ENCODE measurements at regions not wholly inside any gene's neighbourhood (a gene's known extent, or its start where the extent isn't known, plus 50 kb on each side); places are given as distances from the start of the nearest gene placed in this dataset.

- Histone ChIP-seq H3K9me2 (ENCODE audit: insufficient read depth) (no peaks in the 10 kb centered on the region), H2AFZ (no peak overlapping the region), H3K79me2 (ENCODE audit: insufficient read depth) (no peaks in the 10 kb centered on the region), H3K9ac (no peak overlapping the region), H3F3A (ENCODE audit: insufficient read depth) (no peaks in the 10 kb centered on the region), H3K27me3 (replicated peaks; ENCODE audit: insufficient read depth) (no peaks in the 10 kb centered on the region), H3K4me2 (ENCODE audit: unreplicated experiment) (no peak overlapping the region), H3K4me1 (ENCODE audit: insufficient read depth) (no peaks in the 10 kb centered on the region), H3K36me3 (ENCODE audit: low read depth) (no peaks in the 10 kb centered on the region), H4K20me1 (ENCODE audit: insufficient read depth) (no peaks in the 10 kb centered on the region), H3K27ac (no peak overlapping the region), H3K4me3 (no peak overlapping the region), H3K9me3 (ENCODE audit: low read depth) (no peaks in the 10 kb centered on the region)
- TF ChIP-seq EZH2phosphoT487 (IDR thresholded peaks at IDR 0.05; ENCODE audit: insufficient read depth, low read depth) (no peak), EZH2 (IDR thresholded peaks at IDR 0.05; ENCODE audit: insufficient read depth, poor library complexity, severe bottlenecking) (no peak)
- in situ Hi-C loops (cut with MboI), result no loop called here
- 26% methylated on average over 9 of the region's 9 CpGs for WGBS, 2 experiments (ENCODE audit: low coverage in 1 of 2, low lambda C conversion rate in 2 of 2, missing lambda C conversion rate in 2 of 2)
- no peak for DNase-seq
Measured at GRCh38 chr22:47621253-47621652, 858.8 kb downstream of the TBC1D22A start.

GRCh38 chr22:47620391-47620790 is 857.9 kb downstream of the TBC1D22A start:
- Histone ChIP-seq H3K9ac (no peak overlapping the region), H3K4me1 (ENCODE audit: insufficient read depth) (no peaks in the 10 kb centered on the region), H3K36me3 (ENCODE audit: low read depth) (no peaks in the 10 kb centered on the region), H2AFZ (no peak overlapping the region), H3K27me3 (replicated peaks; ENCODE audit: insufficient read depth) (no peaks in the 10 kb centered on the region), H3K4me2 (ENCODE audit: unreplicated experiment) (no peak overlapping the region), H3K9me2 (ENCODE audit: insufficient read depth) (no peaks in the 10 kb centered on the region), H3F3A (ENCODE audit: insufficient read depth) (no peaks in the 10 kb centered on the region), H3K9me3 (ENCODE audit: low read depth) (no peaks in the 10 kb centered on the region), H3K79me2 (ENCODE audit: insufficient read depth) (no peaks in the 10 kb centered on the region), H3K4me3 (no peak overlapping the region), H4K20me1 (ENCODE audit: insufficient read depth) (no peaks in the 10 kb centered on the region), H3K27ac (no peak overlapping the region)
- 51 to 52% methylated on average over 11 of the region's 11 CpGs for WGBS, 2 experiments (ENCODE audit: low coverage in 1 of 2, low lambda C conversion rate in 2 of 2, missing lambda C conversion rate in 2 of 2)
- TF ChIP-seq EZH2 (IDR thresholded peaks at IDR 0.05; ENCODE audit: insufficient read depth, poor library complexity, severe bottlenecking) (no peak), EZH2phosphoT487 (IDR thresholded peaks at IDR 0.05; ENCODE audit: insufficient read depth, low read depth) (no peak)
- in situ Hi-C loops (cut with MboI), result no loop called here
- DNase-seq, result no peak

GRCh38 chr22:47619631-47620030 is 857.2 kb downstream of the TBC1D22A start:
- no peaks in the 10 kb centered on the region for H3K27me3 ChIP-seq (replicated peaks; ENCODE audit: insufficient read depth)
- DNase-seq, result no peak
- no peak overlapping the region for H3K27ac ChIP-seq
- no peaks in the 10 kb centered on the region for H3K4me1 ChIP-seq (ENCODE audit: insufficient read depth)
- H3K36me3 ChIP-seq (ENCODE audit: low read depth), result no peaks in the 10 kb centered on the region
- no peaks in the 10 kb centered on the region for H3F3A ChIP-seq (ENCODE audit: insufficient read depth)
- H3K4me2 ChIP-seq (ENCODE audit: unreplicated experiment), result no peak overlapping the region
- H3K9me3 ChIP-seq (ENCODE audit: low read depth), result no peaks in the 10 kb centered on the region
- H2AFZ ChIP-seq, result no peak overlapping the region
- 30 to 32% methylated on average over 11 of the region's 11 CpGs for WGBS, 2 experiments (ENCODE audit: low coverage in 1 of 2, low lambda C conversion rate in 2 of 2, missing lambda C conversion rate in 2 of 2)
- H3K4me3 ChIP-seq, result no peak overlapping the region
- H4K20me1 ChIP-seq (ENCODE audit: insufficient read depth), result no peaks in the 10 kb centered on the region
- H3K9me2 ChIP-seq (ENCODE audit: insufficient read depth), result no peaks in the 10 kb centered on the region
- no peak for TF ChIP-seq EZH2 (IDR thresholded peaks at IDR 0.05; ENCODE audit: insufficient read depth, poor library complexity, severe bottlenecking)
- TF ChIP-seq EZH2phosphoT487 (IDR thresholded peaks at IDR 0.05; ENCODE audit: insufficient read depth, low read depth), result no peak
- in situ Hi-C loops (cut with MboI), result no loop called here
- no peak overlapping the region for H3K9ac ChIP-seq
- H3K79me2 ChIP-seq (ENCODE audit: insufficient read depth), result no peaks in the 10 kb centered on the region

- H3K9me3 ChIP-seq (ENCODE audit: low read depth), result no peaks in the 10 kb centered on the region
- 15 to 16% methylated on average over 22 to 23 of the region's 23 CpGs for WGBS, 2 experiments (ENCODE audit: low coverage in 1 of 2, low lambda C conversion rate in 2 of 2, missing lambda C conversion rate in 2 of 2)
- H3K4me2 ChIP-seq (ENCODE audit: unreplicated experiment), result no peak overlapping the region
- H3F3A ChIP-seq (ENCODE audit: insufficient read depth), result no peaks in the 10 kb centered on the region
- no peaks in the 10 kb centered on the region for H3K9me2 ChIP-seq (ENCODE audit: insufficient read depth)
- no peaks in the 10 kb centered on the region for H3K27me3 ChIP-seq (replicated peaks; ENCODE audit: insufficient read depth)
- no peak overlapping the region for H3K9ac ChIP-seq
- H3K4me3 ChIP-seq, result no peak overlapping the region
- no peaks in the 10 kb centered on the region for H3K36me3 ChIP-seq (ENCODE audit: low read depth)
- DNase-seq, result no peak
- no peaks in the 10 kb centered on the region for H4K20me1 ChIP-seq (ENCODE audit: insufficient read depth)
- TF ChIP-seq EZH2phosphoT487 (IDR thresholded peaks at IDR 0.05; ENCODE audit: insufficient read depth, low read depth), result no peak
- TF ChIP-seq EZH2 (IDR thresholded peaks at IDR 0.05; ENCODE audit: insufficient read depth, poor library complexity, severe bottlenecking), result no peak
- no peak overlapping the region for H3K27ac ChIP-seq
- H2AFZ ChIP-seq, result no peak overlapping the region
- in situ Hi-C loops (cut with MboI), result no loop called here
- no peaks in the 10 kb centered on the region for H3K4me1 ChIP-seq (ENCODE audit: insufficient read depth)
- H3K79me2 ChIP-seq (ENCODE audit: insufficient read depth), result no peaks in the 10 kb centered on the region
Measured at GRCh38 chr22:47618180-47619010, 855.9 kb downstream of the TBC1D22A start.
